Upper lobe of left lung (tissue), 4 donors: ENCODE measurements at regions not wholly inside any gene's neighbourhood (a gene's known extent, or its start where the extent isn't known, plus 50 kb on each side); places are given as distances from the start of the nearest gene placed in this dataset.

Source experiments
- POLR2A ChIP-seq, 4 donors: fragments of 450-650 bp; IDR thresholded peaks; one replicate each; pipeline ENCODE4 v1.5.1; 2016 to 2017; ENCODE audit warnings: antibody characterized with exemption in 4 of 4, mild to moderate bottlenecking in 2 of 4
- TF ChIP-seq, protein P1 (sequence below), 6 experiments: fragments of 450-650 bp in 4 of 6; fragments of 200-600 bp in 2 of 6; sonication (generic) in 2 of 6; IDR thresholded peaks; one replicate each; pipeline ENCODE4 v1.5.1; 2016 to 2019; ENCODE audit warnings: antibody characterized with exemption in 6 of 6

DNA sequence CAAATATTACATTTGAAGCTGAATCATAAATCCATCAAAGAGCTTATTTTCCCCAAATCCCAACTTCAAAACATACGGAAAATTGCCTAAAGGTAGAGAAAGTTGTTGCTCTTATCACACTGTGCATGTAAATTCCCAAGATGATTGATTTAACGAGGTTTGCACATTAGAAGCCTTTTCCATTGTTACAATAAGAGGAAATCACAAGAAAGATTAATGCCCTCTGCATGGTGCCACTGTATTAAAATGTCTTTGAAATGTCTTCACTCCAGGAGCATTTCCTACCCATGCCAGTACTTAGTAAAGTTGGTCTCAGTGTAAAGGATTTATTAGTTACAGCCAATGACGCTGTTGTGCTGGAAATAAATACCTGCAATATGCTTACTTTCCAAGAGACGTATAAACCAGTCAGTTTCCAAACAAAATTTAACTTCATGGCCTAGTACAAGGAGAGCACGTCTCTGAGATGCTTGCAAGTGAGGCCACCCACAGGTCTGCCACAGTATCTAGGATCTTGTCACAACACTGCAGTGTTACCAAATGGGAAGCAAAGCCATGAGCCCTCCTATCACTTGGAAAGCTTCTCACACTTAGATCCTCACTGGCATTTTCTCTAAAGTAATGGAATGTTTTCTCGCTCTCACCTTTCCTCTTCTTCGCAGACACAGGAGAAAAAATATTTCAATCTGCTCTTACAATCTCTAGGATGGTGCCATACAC is 112.4 kb downstream of the CETN3 start:
- TF ChIP-seq, protein P1, sequence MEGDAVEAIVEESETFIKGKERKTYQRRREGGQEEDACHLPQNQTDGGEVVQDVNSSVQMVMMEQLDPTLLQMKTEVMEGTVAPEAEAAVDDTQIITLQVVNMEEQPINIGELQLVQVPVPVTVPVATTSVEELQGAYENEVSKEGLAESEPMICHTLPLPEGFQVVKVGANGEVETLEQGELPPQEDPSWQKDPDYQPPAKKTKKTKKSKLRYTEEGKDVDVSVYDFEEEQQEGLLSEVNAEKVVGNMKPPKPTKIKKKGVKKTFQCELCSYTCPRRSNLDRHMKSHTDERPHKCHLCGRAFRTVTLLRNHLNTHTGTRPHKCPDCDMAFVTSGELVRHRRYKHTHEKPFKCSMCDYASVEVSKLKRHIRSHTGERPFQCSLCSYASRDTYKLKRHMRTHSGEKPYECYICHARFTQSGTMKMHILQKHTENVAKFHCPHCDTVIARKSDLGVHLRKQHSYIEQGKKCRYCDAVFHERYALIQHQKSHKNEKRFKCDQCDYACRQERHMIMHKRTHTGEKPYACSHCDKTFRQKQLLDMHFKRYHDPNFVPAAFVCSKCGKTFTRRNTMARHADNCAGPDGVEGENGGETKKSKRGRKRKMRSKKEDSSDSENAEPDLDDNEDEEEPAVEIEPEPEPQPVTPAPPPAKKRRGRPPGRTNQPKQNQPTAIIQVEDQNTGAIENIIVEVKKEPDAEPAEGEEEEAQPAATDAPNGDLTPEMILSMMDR (IDR thresholded peaks at IDR 0.05), result no peak
- no peak for TF ChIP-seq POLR2A (IDR thresholded peaks at IDR 0.05)
